SJSA1 (cell line): ENCODE measurements at regions not wholly inside any gene's neighbourhood (a gene's known extent, or its start where the extent isn't known, plus 50 kb on each side); places are given as distances from the start of the nearest gene placed in this dataset.

Source experiments
- DNase-seq, 2 experiments: peaks; one replicate each; pipeline ENCODE4 v3.0.0-alpha.2; 2015 to 2020; ENCODE audit warnings: low spot score in 2 of 2, low read depth in 1 of 2
- H3K27ac ChIP-seq: fragments of 250-450 bp; sonication (Bioruptor Pico); 2 replicates; pipeline ENCODE4 v1.5.1; 2020; ENCODE audit warnings: mild to moderate bottlenecking, moderate library complexity
- H3K27me3 ChIP-seq: fragments of 250-450 bp; sonication (Bioruptor Pico); replicated peaks from 2 replicates; pipeline ENCODE4 v1.5.1; 2020; ENCODE audit warnings: mild to moderate bottlenecking, moderate library complexity
- H3K36me3 ChIP-seq: fragments of 250-450 bp; sonication (Bioruptor Pico); 2 replicates; pipeline ENCODE4 v1.5.1; 2020; ENCODE audit warnings: mild to moderate bottlenecking
- H3K4me1 ChIP-seq: fragments of 250-450 bp; sonication (Bioruptor Pico); replicated peaks from 2 replicates; pipeline ENCODE4 v1.6.1; 2021; ENCODE audit warnings: mild to moderate bottlenecking
- H3K4me3 ChIP-seq: fragments of 250-450 bp; sonication (Bioruptor Pico); 2 replicates; pipeline ENCODE4 v1.5.1; 2020; ENCODE audit warnings: mild to moderate bottlenecking
- H3K9me3 ChIP-seq: fragments of 250-450 bp; sonication (Bioruptor Pico); replicated peaks from 2 replicates; pipeline ENCODE4 v1.5.1; 2020; ENCODE audit warnings: mild to moderate bottlenecking

GRCh38 chr16:85170590-85171003 is 58.3 kb upstream of the CIBAR2 start:
- Histone ChIP-seq H3K9me3 (no peaks in the 10 kb centered on the region), H3K27me3 (no peaks in the 10 kb centered on the region), H3K4me1 (peaks cover 80% of the 10 kb centered on the region), H3K4me3 (no peak overlapping the region), H3K36me3 (peaks cover 33% of the 10 kb centered on the region; the same call in 1 of the 2 replicates), H3K27ac (no peak overlapping the region)
- DNase-seq: peak in 1 of 2 experiments; percentile 22

- Histone ChIP-seq H3K36me3 (peaks cover 38% of the 10 kb centered on the region; the same call in 1 of the 2 replicates), H3K4me3 (peak overlapping the region; percentile 20), H3K27me3 (no peaks in the 10 kb centered on the region), H3K4me1 (peaks cover 78% of the 10 kb centered on the region), H3K9me3 (no peaks in the 10 kb centered on the region), H3K27ac (no peak overlapping the region)
- DNase-seq: peak in 1 of 2 experiments; percentile 11
These were observed 58.9 kb upstream of the CIBAR2 start for GRCh38 chr16:85171004-85171758.

GRCh38 chr16:85171759-85172454 is 59.6 kb upstream of the CIBAR2 start:
- no peaks in the 10 kb centered on the region for H3K27me3 ChIP-seq
- H3K27ac ChIP-seq: no peak overlapping the region
- peaks cover 76% of the 10 kb centered on the region for H3K4me1 ChIP-seq
- H3K9me3 ChIP-seq: no peaks in the 10 kb centered on the region
- H3K36me3 ChIP-seq: peaks cover 38% of the 10 kb centered on the region
- H3K4me3 ChIP-seq: peak overlapping the region; percentile 20
- DNase-seq: peak in 1 of 2 experiments; percentile 8

- Histone ChIP-seq H3K4me3 (peak overlapping the region; percentile 20), H3K9me3 (no peaks in the 10 kb centered on the region), H3K27ac (no peak overlapping the region), H3K27me3 (no peaks in the 10 kb centered on the region), H3K4me1 (peaks cover 72% of the 10 kb centered on the region), H3K36me3 (peaks cover 42% of the 10 kb centered on the region)
- DNase-seq: peak; percentile 40 to 63
These were observed 60.3 kb upstream of the CIBAR2 start for GRCh38 chr16:85172455-85173145.

- Histone ChIP-seq H3K36me3 (peaks cover 46% of the 10 kb centered on the region), H3K27me3 (no peaks in the 10 kb centered on the region), H3K27ac (peak overlapping the region; percentile 70), H3K4me1 (peaks cover 64% of the 10 kb centered on the region), H3K9me3 (no peaks in the 10 kb centered on the region), H3K4me3 (no peak overlapping the region)
- DNase-seq: peak in 1 of 2 experiments; percentile 22
These were observed 61.1 kb upstream of the CIBAR2 start for GRCh38 chr16:85173146-85173980.

- DNase-seq: peak; percentile 81 to 90
- no peak overlapping the region for H3K4me3 ChIP-seq
- H3K27me3 ChIP-seq: no peaks in the 10 kb centered on the region
- peak overlapping the region; percentile 70 for H3K27ac ChIP-seq
- H3K9me3 ChIP-seq: no peaks in the 10 kb centered on the region
- H3K36me3 ChIP-seq: peaks cover 46% of the 10 kb centered on the region
- H3K4me1 ChIP-seq: peaks cover 60% of the 10 kb centered on the region
These were observed 61.9 kb upstream of the CIBAR2 start for GRCh38 chr16:85173981-85174751.

- Histone ChIP-seq H3K9me3 (no peaks in the 10 kb centered on the region), H3K4me3 (no peak overlapping the region), H3K4me1 (peaks cover 52% of the 10 kb centered on the region), H3K36me3 (peaks cover 46% of the 10 kb centered on the region), H3K27me3 (no peaks in the 10 kb centered on the region), H3K27ac (peak overlapping the region; percentile 70)
- DNase-seq: no peak
These were observed 62.8 kb upstream of the CIBAR2 start for GRCh38 chr16:85174871-85175723.

- Histone ChIP-seq H3K27me3 (no peaks in the 10 kb centered on the region), H3K4me1 (peaks cover 45% of the 10 kb centered on the region), H3K9me3 (no peaks in the 10 kb centered on the region), H3K27ac (no peak overlapping the region), H3K36me3 (peaks cover 46% of the 10 kb centered on the region), H3K4me3 (no peak overlapping the region)
- no peak for DNase-seq
These were observed 63.5 kb upstream of the CIBAR2 start for GRCh38 chr16:85175724-85176233.

- H3K27ac ChIP-seq: no peak overlapping the region
- no peaks in the 10 kb centered on the region for H3K9me3 ChIP-seq
- peaks cover 36% of the 10 kb centered on the region for H3K36me3 ChIP-seq
- H3K4me3 ChIP-seq: no peak overlapping the region
- peaks cover 35% of the 10 kb centered on the region for H3K4me1 ChIP-seq
- H3K27me3 ChIP-seq: no peaks in the 10 kb centered on the region
- DNase-seq: no peak
These were observed 64.5 kb upstream of the CIBAR2 start for GRCh38 chr16:85176541-85177447.

GRCh38 chr16:85177448-85177846 is 65.2 kb upstream of the CIBAR2 start:
- Histone ChIP-seq H3K36me3 (peaks cover 35% of the 10 kb centered on the region), H3K27me3 (no peaks in the 10 kb centered on the region), H3K4me1 (peaks cover 29% of the 10 kb centered on the region), H3K27ac (no peak overlapping the region), H3K4me3 (no peak overlapping the region), H3K9me3 (no peaks in the 10 kb centered on the region)
- DNase-seq: no peak

GRCh38 chr16:85178006-85178591 is 65.8 kb upstream of the CIBAR2 start:
- Histone ChIP-seq H3K4me3 (no peak overlapping the region), H3K9me3 (no peaks in the 10 kb centered on the region), H3K36me3 (peaks cover 36% of the 10 kb centered on the region), H3K27me3 (no peaks in the 10 kb centered on the region), H3K4me1 (peaks cover 22% of the 10 kb centered on the region), H3K27ac (no peak overlapping the region)
- no peak for DNase-seq
